Esophagus muscularis mucosa (tissue), 4 donors: ENCODE measurements at regions not wholly inside any gene's neighbourhood (a gene's known extent, or its start where the extent isn't known, plus 50 kb on each side); places are given as distances from the start of the nearest gene placed in this dataset.

Source experiments
- DNase-seq: peaks from one replicate; pipeline ENCODE4 v3.0.0-alpha.2; 2017; ENCODE audit errors: extremely low spot score
- H3K27ac ChIP-seq, 4 donors: fragments of 200-600 bp; sonication (generic); replicated peaks in 1 of 4; 1 replicate in 3 of 4; 2 replicates in 1 of 4; pipeline ENCODE4 v1.5.1; 2016 to 2019; ENCODE audit warnings: mild to moderate bottlenecking in 1 of 4
- H3K27me3 ChIP-seq, 4 donors: fragments of 200-600 bp; sonication (generic); one replicate each; pipeline versions ENCODE4 v1.5.1 to v1.6.0; 2016 to 2019
- H3K36me3 ChIP-seq, 4 donors: fragments of 200-600 bp; sonication (generic); one replicate each; pipeline ENCODE4 v1.5.1; 2016 to 2019
- H3K4me1 ChIP-seq, 4 donors: fragments of 200-600 bp; sonication (generic); one replicate each; pipeline ENCODE4 v1.5.1; 2016 to 2019
- H3K4me3 ChIP-seq, 4 donors: fragments of 200-600 bp; sonication (generic); 1 replicate in 2 of 4; 2 replicates in 2 of 4; pipeline ENCODE4 v1.5.1; 2016 to 2019; ENCODE audit warnings: mild to moderate bottlenecking in 4 of 4, moderate library complexity in 1 of 4
- H3K9me3 ChIP-seq, 4 donors: fragments of 200-600 bp; sonication (generic); 1 replicate in 3 of 4; 2 replicates in 1 of 4; pipeline ENCODE4 v1.5.1; 2016 to 2019
- CTCF ChIP-seq, 3 experiments: fragments of 200-600 bp in 2 of 3; fragments of 450-650 bp in 1 of 3; sonication (generic) in 2 of 3; IDR thresholded peaks; one replicate each; pipeline ENCODE4 v1.5.1; 2017 to 2019; ENCODE audit warnings: antibody characterized with exemption in 3 of 3, mild to moderate bottlenecking in 2 of 3, moderate library complexity in 1 of 3
- EP300 ChIP-seq: sonication (generic); formaldehyde crosslinking; IDR thresholded peaks from one replicate; pipeline ENCODE4 v1.6.1; 2017; ENCODE audit warnings: antibody characterized with exemption
- POLR2A ChIP-seq: fragments of 450-650 bp; IDR thresholded peaks from one replicate; pipeline ENCODE4 v1.6.1; 2017; ENCODE audit warnings: antibody characterized with exemption, moderate library complexity, mild to moderate bottlenecking, low read depth
- POLR2AphosphoS5 ChIP-seq, 2 donors: sonication (generic); formaldehyde crosslinking; IDR thresholded peaks; one replicate each; pipeline ENCODE4 v1.6.1; 2017; ENCODE audit warnings: antibody characterized with exemption in 2 of 2
- WGBS: methylation state at CpG from one replicate; pipeline ENCODE4 v1.1.5; 2018; 5-methylcytosine and 5-hydroxymethylcytosine counted together
- intact Hi-C: fragments of 100-400 bp; cut with DNase I; formaldehyde crosslinking; loops from one replicate; pipeline ENCODE4 v1.15.1; 2023

GRCh38 chr6:98118397-98119045, 715.9 kb upstream of the POU3F2 start:
- no peaks in the 10 kb centered on the region for H3K9me3 ChIP-seq
- H3K36me3 ChIP-seq: no peaks in the 10 kb centered on the region
- no peaks in the 10 kb centered on the region for H3K4me1 ChIP-seq
- DNase-seq: no peak
- no peak for TF ChIP-seq POLR2AphosphoS5 (IDR thresholded peaks at IDR 0.05)
- TF ChIP-seq EP300: no peak
- TF ChIP-seq POLR2A: no peak
- TF ChIP-seq CTCF (IDR thresholded peaks at IDR 0.05): no peak
- H3K27me3 ChIP-seq: no peaks in the 10 kb centered on the region
- intact Hi-C loops: no loop called here
- H3K27ac ChIP-seq: no peak overlapping the region
- no peak overlapping the region for H3K4me3 ChIP-seq
- 33% methylated on average over 6 of the region's 6 CpGs for WGBS

- 80% methylated on average over 2 of the region's 2 CpGs for WGBS
- H3K4me3 ChIP-seq: no peak overlapping the region
- no peaks in the 10 kb centered on the region for H3K4me1 ChIP-seq
- no peaks in the 10 kb centered on the region for H3K9me3 ChIP-seq
- no peak for DNase-seq
- no peaks in the 10 kb centered on the region for H3K27me3 ChIP-seq
- no peaks in the 10 kb centered on the region for H3K36me3 ChIP-seq
- no peak overlapping the region for H3K27ac ChIP-seq
- no peak for TF ChIP-seq POLR2A
- no peak for TF ChIP-seq EP300
- TF ChIP-seq CTCF (IDR thresholded peaks at IDR 0.05): no peak
- no peak for TF ChIP-seq POLR2AphosphoS5 (IDR thresholded peaks at IDR 0.05)
- intact Hi-C loops: no loop called here
Measured at GRCh38 chr6:98124171-98124570, 710.2 kb upstream of the POU3F2 start.

DNA sequence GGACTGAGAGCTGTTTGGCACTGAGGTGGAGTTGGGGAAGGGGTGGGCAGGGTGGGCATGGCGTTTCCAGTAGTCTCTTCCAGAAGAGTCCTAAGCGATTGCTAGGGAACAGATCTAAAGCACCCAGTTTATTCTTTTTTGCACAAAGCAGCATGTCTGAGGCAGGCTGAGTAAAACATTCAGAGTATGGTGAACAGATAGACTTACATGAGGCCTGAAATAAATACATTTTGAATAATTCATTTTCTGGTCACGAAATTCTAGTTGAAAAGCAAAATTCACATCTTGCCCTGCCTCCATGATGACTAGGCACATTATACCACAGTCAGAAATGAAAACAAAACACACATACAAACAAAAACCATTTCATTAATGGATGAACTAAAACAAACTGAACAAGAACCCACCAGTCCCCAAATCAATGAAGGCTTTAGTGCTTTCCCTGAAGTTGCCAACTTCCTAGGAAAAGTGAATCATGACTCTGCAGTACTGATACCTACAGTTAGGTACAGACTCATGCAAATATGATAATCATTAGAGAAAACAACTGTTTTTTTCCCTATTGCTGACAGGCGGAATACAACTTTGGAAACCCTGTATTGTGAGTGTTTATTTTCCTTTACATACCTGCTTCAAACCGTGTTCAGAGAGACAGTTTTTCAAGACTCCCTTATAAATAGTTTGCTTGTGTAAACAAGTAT, 702.9 kb upstream of the POU3F2 start:
- intact Hi-C loops: no loop called here
- H3K4me1 ChIP-seq: no peaks in the 10 kb centered on the region
- 62% methylated on average over 5 of the region's 5 CpGs for WGBS

DNA sequence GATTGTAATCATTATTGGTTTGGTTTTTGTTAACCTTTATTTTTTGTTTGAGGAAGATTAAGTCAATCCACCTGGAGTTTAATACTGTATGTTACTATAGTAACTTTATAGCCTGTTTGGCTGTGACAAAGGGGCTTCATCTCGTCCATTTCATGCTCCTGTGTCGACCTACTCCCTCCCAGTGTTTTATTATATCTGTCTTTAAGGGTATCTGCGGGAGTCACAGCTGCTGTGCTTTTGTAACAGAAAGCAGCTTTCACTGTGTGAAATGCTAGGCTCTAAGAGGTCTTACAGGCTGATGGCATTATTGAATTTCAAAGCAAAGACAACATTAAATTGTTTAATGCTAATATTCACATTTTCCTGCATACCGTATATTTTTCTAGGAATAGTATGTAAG, 698.0 kb upstream of the POU3F2 start:
- H3K4me1 ChIP-seq: no peaks in the 10 kb centered on the region
- H3K27me3 ChIP-seq: no peaks in the 10 kb centered on the region
- no peak for DNase-seq
- TF ChIP-seq POLR2AphosphoS5 (IDR thresholded peaks at IDR 0.05): no peak
- TF ChIP-seq CTCF (IDR thresholded peaks at IDR 0.05): no peak
- no peak for TF ChIP-seq EP300
- TF ChIP-seq POLR2A: no peak
- H3K4me3 ChIP-seq: no peak overlapping the region
- no peaks in the 10 kb centered on the region for H3K9me3 ChIP-seq
- intact Hi-C loops: no loop called here
- 8% methylated on average over 4 of the region's 4 CpGs for WGBS
- H3K27ac ChIP-seq: no peak overlapping the region
- H3K36me3 ChIP-seq: no peaks in the 10 kb centered on the region

More for the DNA sequence above, 702.9 kb upstream of the POU3F2 start:
- no peak for TF ChIP-seq POLR2A
- TF ChIP-seq CTCF (IDR thresholded peaks at IDR 0.05): no peak
- TF ChIP-seq EP300: no peak
- no peak for TF ChIP-seq POLR2AphosphoS5 (IDR thresholded peaks at IDR 0.05)
- Histone ChIP-seq H3K4me3 (no peak overlapping the region), H3K27ac (no peak overlapping the region), H3K36me3 (no peaks in the 10 kb centered on the region), H3K9me3 (no peaks in the 10 kb centered on the region), H3K27me3 (no peaks in the 10 kb centered on the region)
- no peak for DNase-seq
